ENCODE measurements at regions not wholly inside any gene's neighbourhood (a gene's known extent, or its start where the extent isn't known, plus 50 kb on each side); places are given as distances from the start of the nearest gene placed in this dataset.

GRCh38 chr4:62263454-62263853 is 1063.3 kb downstream of the ADGRL3 start:
- DNase-seq (ENCODE audit: low spot score) = no peak
- intact Hi-C loops (cut with DNase I) = no loop called here

GRCh38 chr4:62262676-62263075 is 1062.5 kb downstream of the ADGRL3 start:
- DNase-seq (ENCODE audit: low spot score) = no peak
- intact Hi-C loops (cut with DNase I) = no loop called here

- DNase-seq (ENCODE audit: low spot score) = no peak
- intact Hi-C loops (cut with DNase I) = no loop called here
Measured at GRCh38 chr4:62260254-62260653, 1060.1 kb downstream of the ADGRL3 start.

- DNase-seq (ENCODE audit: low spot score) = no peak
- intact Hi-C loops (cut with DNase I) = no loop called here
Measured at GRCh38 chr4:62256479-62256878, 1056.4 kb downstream of the ADGRL3 start.

GRCh38 chr4:62252728-62253127 is 1052.6 kb downstream of the ADGRL3 start:
- intact Hi-C loops (cut with DNase I) = no loop called here
- DNase-seq (ENCODE audit: low spot score) = no peak

- no peak for DNase-seq (ENCODE audit: low spot score)
- intact Hi-C loops (cut with DNase I) = no loop called here
Measured at GRCh38 chr4:62250100-62250499, 1050.0 kb downstream of the ADGRL3 start.

GRCh38 chr4:62243895-62244294 is 1043.8 kb downstream of the ADGRL3 start:
- no peak for DNase-seq (ENCODE audit: low spot score)
- intact Hi-C loops (cut with DNase I) = no loop called here

GRCh38 chr4:62235911-62236310 is 1035.8 kb downstream of the ADGRL3 start:
- intact Hi-C loops (cut with DNase I) = no loop called here
- no peak for DNase-seq (ENCODE audit: low spot score)

- intact Hi-C loops (cut with DNase I) = no loop called here
- DNase-seq (ENCODE audit: low spot score) = no peak
Measured at GRCh38 chr4:62232814-62233213, 1032.7 kb downstream of the ADGRL3 start.

GRCh38 chr4:62231994-62232393 is 1031.9 kb downstream of the ADGRL3 start:
- intact Hi-C loops (cut with DNase I) = no loop called here
- no peak for DNase-seq (ENCODE audit: low spot score)

- intact Hi-C loops (cut with DNase I) = no loop called here
- DNase-seq (ENCODE audit: low spot score) = no peak
Measured at GRCh38 chr4:62226082-62226481, 1026.0 kb downstream of the ADGRL3 start.

- DNase-seq (ENCODE audit: low spot score) = no peak
- intact Hi-C loops (cut with DNase I) = no loop called here
Measured at GRCh38 chr4:62222121-62222520, 1022.0 kb downstream of the ADGRL3 start.

- intact Hi-C loops (cut with DNase I) = no loop called here
- no peak for DNase-seq (ENCODE audit: low spot score)
Measured at GRCh38 chr4:62210486-62210885, 1010.4 kb downstream of the ADGRL3 start.

GRCh38 chr4:62209757-62210485 is 1009.8 kb downstream of the ADGRL3 start:
- intact Hi-C loops (cut with DNase I) = no loop called here
- DNase-seq (ENCODE audit: low spot score) = no peak

- intact Hi-C loops (cut with DNase I) = no loop called here
- DNase-seq (ENCODE audit: low spot score) = no peak
Measured at GRCh38 chr4:62208921-62209320, 1008.8 kb downstream of the ADGRL3 start.

- intact Hi-C loops (cut with DNase I) = no loop called here
- DNase-seq (ENCODE audit: low spot score) = no peak
Measured at GRCh38 chr4:62204136-62204535, 1004.0 kb downstream of the ADGRL3 start.

- intact Hi-C loops (cut with DNase I) = no loop called here
- DNase-seq (ENCODE audit: low spot score) = no peak
Measured at GRCh38 chr4:62199291-62199810, 999.2 kb downstream of the ADGRL3 start.

GRCh38 chr4:62196338-62196737 is 996.2 kb downstream of the ADGRL3 start:
- intact Hi-C loops (cut with DNase I) = no loop called here
- no peak for DNase-seq (ENCODE audit: low spot score)

GRCh38 chr4:62194342-62194741 is 994.2 kb downstream of the ADGRL3 start:
- intact Hi-C loops (cut with DNase I) = no loop called here
- no peak for DNase-seq (ENCODE audit: low spot score)

- DNase-seq (ENCODE audit: low spot score) = no peak
- intact Hi-C loops (cut with DNase I) = no loop called here
Measured at GRCh38 chr4:62193761-62194160, 993.6 kb downstream of the ADGRL3 start.

GRCh38 chr4:62191451-62192240 is 991.5 kb downstream of the ADGRL3 start:
- intact Hi-C loops (cut with DNase I) = no loop called here
- DNase-seq (ENCODE audit: low spot score) = no peak
